ENCODE measurements at regions not wholly inside any gene's neighbourhood (a gene's known extent, or its start where the extent isn't known, plus 50 kb on each side); places are given as distances from the start of the nearest gene placed in this dataset.

DNA sequence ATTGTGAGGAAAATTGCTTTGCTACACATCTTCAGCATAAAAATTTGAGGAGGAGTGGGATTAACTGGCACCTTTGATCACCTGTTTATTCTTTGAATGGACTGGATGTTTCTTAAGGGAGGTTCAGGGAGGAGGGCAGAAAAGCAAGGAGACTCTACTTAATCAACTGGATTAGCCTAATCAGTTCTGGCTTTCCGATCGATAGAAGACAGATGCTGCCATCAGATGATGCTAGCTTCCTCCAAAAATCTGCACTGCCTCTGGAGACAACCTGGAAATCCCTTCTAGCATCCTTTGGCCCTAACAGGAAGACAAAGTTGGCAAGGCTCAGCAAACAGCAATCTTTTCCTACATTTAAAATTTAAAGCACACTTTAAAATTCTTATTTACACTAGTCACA is 197.8 kb downstream of the EBLN2 start:
- no peak for DNase-seq
- Histone ChIP-seq H3K9ac (ENCODE audit: extremely low read depth, insufficient read length, low read length) (no peak overlapping the region), H3K14ac (ENCODE audit: insufficient read depth, low read length) (no peak overlapping the region), H3K79me1 (ENCODE audit: insufficient read depth, low read depth, low read length, poor library complexity, severe bottlenecking) (no peaks in the 10 kb centered on the region), H2BK15ac (ENCODE audit: low read depth, low read length) (no peak overlapping the region), H3K18ac (ENCODE audit: insufficient read length, low read depth, low read length) (no peak overlapping the region), H2AK5ac (ENCODE audit: insufficient read length, low read length) (no peak overlapping the region), H3K4me2 (ENCODE audit: insufficient read depth, insufficient read length, low read length) (no peak overlapping the region), H3K9me3 (ENCODE audit: control insufficient read depth, low read depth, low read length) (no peaks in the 10 kb centered on the region), H2BK12ac (ENCODE audit: insufficient read length, low read depth, low read length) (no peak overlapping the region), H3K27me3 (ENCODE audit: insufficient read depth, low read length) (no peaks in the 10 kb centered on the region), H3K79me2 (ENCODE audit: insufficient read depth, low read length) (no peaks in the 10 kb centered on the region), H3K4ac (ENCODE audit: low read depth, low read length) (no peak overlapping the region), H2AFZ (ENCODE audit: low read length) (no peak overlapping the region), H4K91ac (ENCODE audit: insufficient read length, low read depth, low read length) (no peak overlapping the region), H3T11ph (ENCODE audit: low read length) (no peak overlapping the region), H2BK120ac (ENCODE audit: low read depth, low read length, poor library complexity, severe bottlenecking) (no peak overlapping the region), H2BK20ac (ENCODE audit: low read depth, low read length, poor library complexity, severe bottlenecking) (no peak overlapping the region), H2BK5ac (ENCODE audit: insufficient read length, low read length) (no peak overlapping the region), H3K27ac (ENCODE audit: insufficient read length, low read depth, low read length) (no peak overlapping the region), H3K4me1 (ENCODE audit: insufficient read depth, low read length) (no peaks in the 10 kb centered on the region), H4K5ac (ENCODE audit: insufficient read length, low read depth, low read length) (no peak overlapping the region), H3K23me2 (ENCODE audit: insufficient read length, low read depth, low read length, poor library complexity, severe bottlenecking) (no peaks in the 10 kb centered on the region), H3K56ac (ENCODE audit: insufficient read length, low read depth, low read length) (no peak overlapping the region), H3K23ac (ENCODE audit: insufficient read length, low read depth, low read length) (no peak overlapping the region), H4K20me1 (ENCODE audit: control insufficient read depth, insufficient read depth, insufficient read length) (no peaks in the 10 kb centered on the region), H4K8ac (replicated peaks; ENCODE audit: insufficient read length, low read depth, low read length) (no peak overlapping the region)
- TF ChIP-seq, protein P1, sequence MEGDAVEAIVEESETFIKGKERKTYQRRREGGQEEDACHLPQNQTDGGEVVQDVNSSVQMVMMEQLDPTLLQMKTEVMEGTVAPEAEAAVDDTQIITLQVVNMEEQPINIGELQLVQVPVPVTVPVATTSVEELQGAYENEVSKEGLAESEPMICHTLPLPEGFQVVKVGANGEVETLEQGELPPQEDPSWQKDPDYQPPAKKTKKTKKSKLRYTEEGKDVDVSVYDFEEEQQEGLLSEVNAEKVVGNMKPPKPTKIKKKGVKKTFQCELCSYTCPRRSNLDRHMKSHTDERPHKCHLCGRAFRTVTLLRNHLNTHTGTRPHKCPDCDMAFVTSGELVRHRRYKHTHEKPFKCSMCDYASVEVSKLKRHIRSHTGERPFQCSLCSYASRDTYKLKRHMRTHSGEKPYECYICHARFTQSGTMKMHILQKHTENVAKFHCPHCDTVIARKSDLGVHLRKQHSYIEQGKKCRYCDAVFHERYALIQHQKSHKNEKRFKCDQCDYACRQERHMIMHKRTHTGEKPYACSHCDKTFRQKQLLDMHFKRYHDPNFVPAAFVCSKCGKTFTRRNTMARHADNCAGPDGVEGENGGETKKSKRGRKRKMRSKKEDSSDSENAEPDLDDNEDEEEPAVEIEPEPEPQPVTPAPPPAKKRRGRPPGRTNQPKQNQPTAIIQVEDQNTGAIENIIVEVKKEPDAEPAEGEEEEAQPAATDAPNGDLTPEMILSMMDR (conservative IDR thresholded peaks at IDR 0.05) = no peak
- H3K9me3 Mint-ChIP-seq = no peaks in the 10 kb centered on the region
- H3K27ac Mint-ChIP-seq = no peak overlapping the region
- H3K4me1 Mint-ChIP-seq = peaks cover 13 to 16% of the 10 kb centered on the region in 2 experiments
- no peak overlapping the region for H3K4me3 Mint-ChIP-seq
- no CpG with 5 or more reads among the region's 2 CpGs for WGBS (ENCODE audit: extremely low coverage, insufficient read length, low lambda C conversion rate)
- peaks cover 2% of the 10 kb centered on the region for H3K27me3 Mint-ChIP-seq (ENCODE audit: low read depth)
- no peaks in the 10 kb centered on the region for H3K36me3 Mint-ChIP-seq (ENCODE audit: insufficient read depth in 1 of 3, low read depth in 3 of 3)
